ENCODE measurements at regions not wholly inside any gene's neighbourhood (a gene's known extent, or its start where the extent isn't known, plus 50 kb on each side); places are given as distances from the start of the nearest gene placed in this dataset.

DNA sequence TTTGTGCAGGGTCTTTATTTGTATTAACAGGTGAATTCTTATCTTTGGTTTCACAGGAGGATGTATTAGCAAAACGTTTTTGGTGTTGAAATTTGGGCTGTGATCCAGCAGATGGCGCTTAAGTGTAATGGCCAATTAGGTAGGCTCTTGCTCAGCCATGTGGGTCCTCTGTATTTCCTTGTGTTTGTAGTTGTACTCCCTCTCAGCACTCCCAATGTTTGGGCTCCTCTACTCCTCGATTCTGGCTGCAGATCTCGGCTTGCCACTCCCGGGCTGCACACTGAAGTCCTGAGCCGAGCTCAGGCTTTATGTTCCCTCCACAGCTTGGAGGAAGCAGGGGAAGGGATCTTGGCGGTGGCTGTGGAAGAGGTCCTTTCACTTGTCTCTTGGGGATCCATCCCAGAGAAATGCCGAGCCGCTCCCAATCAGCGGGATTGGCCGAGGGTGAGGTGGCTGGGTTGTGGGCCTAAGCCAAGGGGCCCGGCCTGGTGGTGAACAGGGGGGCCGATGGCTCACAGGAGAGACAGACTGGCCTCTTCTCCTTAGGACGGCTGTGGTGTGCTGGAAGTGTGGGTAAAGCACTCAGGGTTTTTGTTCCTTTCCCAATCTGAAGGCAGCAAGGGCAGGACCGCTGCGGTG, 133.7 kb downstream of the AEBP2 start:
- DNase-seq (ENCODE audit: low spot score) = no peak

DNA sequence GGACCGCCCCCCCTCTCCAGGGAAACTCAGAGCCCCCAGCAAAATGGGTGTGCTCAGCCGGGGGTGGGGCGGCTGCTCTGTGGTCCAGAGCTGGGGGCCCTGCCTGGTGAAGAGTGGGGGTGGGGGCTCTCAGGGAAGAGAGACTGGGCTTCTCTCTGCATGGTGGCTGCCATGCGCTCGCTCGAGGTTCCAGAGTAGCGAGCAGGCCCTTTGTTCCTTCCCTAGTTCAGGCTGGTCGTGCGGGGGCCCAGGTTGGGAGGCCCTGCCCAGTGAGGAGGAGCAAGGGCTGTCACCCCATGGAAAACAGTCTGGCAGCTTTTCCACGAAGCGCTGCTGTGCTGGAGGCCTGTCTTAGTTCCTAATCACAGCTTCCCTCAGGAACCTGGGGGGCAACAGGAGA, 134.6 kb downstream of the AEBP2 start:
- DNase-seq (ENCODE audit: low spot score) = no peak

DNA sequence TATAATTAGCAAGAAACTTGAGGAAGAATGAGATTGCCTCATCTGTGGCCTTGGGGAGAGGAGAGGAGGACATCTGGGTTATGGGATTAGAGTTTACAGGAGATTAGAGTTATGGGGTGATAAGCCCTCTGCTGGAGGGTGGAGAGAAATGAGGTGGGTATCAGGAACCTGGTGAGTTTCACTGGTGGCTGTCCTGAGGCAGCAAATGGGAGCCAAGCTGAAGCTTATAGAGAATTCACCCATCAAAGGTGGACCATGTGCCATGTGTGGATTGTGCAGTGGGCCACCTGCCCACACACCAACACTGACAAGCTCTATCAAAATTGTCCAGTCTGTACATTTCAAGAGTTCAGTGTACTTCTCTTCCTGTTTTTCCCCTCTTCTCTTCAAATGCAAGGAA, 135.3 kb downstream of the AEBP2 start:
- DNase-seq (ENCODE audit: low spot score) = no peak

DNA sequence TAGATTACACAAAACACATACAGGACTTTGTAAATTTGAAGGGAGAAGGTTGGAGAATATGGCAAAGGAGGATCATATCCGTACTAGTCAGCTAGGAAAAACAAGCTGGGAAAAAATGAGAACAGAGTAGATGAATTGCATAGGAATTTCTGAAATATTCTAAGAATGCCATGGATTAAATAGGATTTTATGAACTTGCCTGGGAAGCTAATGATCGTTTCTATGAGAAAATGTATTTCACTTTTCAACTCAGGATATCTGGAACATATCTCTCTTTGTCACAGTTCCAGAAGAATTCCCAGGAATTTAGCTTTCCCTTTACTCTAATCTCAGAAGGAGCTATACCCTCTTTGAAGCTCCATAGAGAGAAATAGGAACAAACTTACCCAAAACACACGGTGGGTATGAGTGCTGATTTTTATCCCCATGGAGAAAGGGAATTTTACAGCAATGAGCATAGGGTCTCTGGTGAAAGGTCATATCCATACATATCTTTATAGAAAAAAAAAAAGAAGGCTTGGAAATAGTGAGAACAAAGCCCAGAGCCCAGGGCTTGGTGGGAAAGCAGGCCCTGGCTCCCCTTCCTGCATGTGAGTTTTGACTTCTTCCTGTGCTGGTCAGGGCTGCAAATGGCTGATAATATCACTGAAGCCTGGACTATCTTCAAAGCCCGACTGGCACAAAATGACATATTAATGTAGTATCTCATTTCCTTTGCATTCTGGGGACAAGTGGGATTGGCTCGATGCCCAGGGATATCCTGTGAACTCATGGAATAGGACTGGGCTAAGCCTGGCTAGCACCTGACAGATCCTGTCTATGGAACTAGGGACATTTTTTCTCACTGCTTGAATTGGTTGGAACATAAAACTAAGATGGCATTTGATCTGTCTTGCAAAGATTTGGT, 136.3 kb downstream of the AEBP2 start:
- no peak for DNase-seq (ENCODE audit: low spot score)

DNA sequence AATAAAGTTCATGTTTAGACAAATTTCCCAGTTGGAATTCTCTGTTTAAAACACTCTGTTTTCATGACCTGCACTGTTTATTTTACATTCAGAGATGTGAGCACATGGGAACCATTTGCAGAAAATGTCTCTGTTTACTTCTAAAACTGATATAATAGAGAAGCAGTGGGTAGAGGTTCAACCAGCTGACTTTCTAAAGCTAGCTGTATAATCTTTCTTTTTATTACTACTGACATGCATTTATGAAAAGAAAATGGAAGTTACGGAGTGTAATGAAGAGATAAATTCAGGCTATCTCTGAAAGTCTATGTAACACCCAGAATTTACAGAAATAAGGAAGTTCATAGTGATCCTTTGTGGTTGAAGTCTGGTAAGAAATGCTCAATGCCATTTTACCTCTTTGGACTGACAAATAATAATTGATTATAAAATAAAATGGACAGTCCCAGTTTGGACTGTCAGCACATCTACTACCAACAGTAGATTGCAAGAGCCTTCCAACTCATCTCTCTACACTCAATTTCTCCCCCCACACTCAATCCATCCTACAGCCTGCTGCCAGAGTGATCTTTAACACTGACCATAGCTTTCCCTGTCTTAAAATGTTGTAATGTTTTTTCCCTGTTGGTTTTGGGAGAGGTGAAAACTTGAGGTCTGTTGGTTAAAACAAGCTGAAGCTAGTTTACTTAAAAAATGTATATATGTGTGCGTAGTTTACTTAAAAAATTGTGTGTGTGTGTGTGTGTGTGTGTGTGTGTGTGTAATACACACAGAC, 137.4 kb downstream of the AEBP2 start:
- DNase-seq (ENCODE audit: low spot score) = no peak

DNA sequence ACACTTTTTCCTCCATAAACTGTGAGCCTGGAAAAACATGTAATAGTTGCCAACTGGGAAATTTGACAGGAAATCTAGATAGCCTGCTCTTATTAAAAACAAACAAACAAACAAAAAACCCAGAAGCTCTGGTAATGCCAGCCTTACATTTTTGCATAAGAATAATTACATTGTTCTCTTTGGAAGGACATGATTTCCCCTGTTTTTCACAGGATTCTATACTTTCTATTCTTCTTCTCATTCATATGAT, 137.9 kb downstream of the AEBP2 start:
- no peak for DNase-seq (ENCODE audit: low spot score)

DNA sequence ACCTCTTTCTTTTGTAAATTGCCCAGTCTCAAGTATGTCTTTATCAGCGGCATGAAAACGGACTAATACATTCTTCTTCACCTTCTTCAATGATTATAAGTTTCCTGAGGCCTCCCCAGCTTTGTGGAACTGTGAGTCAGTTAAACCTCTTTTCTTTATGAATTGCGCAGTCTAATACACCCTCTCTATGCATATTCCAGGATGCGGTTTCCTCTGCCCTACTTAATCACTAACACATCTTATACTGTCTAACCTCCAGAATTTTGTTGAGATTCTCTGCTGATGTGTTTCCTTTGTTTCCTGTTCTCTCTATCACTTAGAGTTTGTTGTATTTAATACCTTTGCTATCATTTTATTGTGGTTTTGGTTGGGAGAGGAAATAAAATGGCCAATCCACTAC, 145.4 kb downstream of the AEBP2 start:
- DNase-seq (ENCODE audit: low spot score) = no peak

DNA sequence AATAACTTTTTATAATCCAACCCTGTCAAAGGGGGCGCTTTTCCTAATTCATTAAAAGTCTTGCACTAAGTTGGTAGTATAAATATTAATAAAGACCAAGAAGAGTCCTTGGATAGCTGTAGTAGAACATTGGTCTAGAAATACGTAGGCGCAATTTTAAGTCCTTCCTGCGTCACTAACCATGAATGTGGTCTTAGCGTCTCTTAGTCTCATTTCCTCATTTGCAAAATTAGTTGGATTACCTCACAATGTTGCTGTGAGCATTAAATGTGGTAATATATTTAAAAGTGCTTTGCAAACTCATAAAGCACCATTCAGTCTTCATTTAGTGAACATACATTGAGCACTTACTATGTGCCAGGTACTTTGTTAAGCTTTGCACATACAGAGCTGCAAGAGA, 149.7 kb downstream of the AEBP2 start:
- no peak for DNase-seq (ENCODE audit: low spot score)

DNA sequence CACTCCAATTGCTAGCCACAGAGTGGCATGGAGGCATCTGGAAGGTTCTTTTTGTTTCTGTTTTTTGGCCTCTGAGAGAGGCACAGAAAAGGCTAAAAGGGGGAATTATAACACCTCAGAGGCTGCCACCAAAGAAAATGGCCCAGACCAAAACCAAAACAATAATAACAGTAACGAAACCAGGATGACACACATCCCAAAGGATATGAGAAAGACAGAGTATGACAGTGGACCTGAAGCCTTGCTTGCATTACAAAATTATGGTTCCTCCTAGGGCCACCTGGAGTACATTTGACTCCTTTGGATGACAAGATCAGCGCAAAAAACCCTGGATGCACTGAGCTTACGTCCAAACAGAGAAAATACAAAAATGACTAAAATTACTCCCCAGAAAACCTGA, 152.7 kb downstream of the AEBP2 start:
- DNase-seq (ENCODE audit: low spot score) = no peak

DNA sequence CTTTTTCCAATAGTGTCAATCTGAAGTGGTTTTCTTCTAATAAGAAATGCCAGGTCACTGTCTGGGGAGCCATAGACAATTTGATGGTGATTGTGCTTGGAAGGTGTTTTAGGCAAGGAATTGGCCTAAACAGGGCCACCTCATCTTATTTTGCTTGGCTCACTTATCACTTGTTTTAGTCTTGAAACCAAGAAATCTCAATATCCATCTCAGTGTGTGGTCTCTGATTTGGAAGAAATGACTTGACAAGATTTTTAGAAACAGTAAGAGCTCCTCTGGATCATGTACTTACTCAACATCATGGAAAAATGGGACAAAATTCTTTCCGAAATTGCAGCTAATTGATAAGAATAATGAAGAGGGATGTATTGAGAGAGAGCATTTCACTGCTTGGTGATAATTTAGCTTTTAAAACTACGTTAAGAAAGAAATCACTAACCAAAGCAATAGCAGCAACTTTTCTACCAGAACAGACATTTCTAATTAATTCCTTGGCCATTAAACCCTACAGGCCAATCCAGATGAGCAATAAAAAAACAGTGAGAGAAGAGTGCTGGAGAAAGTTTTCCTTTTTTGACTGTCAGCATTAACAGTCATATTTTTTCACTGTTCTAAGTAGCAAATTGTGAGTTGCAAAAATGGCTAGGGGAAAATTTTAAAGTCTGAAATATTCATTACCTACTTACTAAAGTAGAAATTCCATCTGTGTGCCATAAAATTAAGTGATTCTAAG, 157.3 kb downstream of the AEBP2 start:
- DNase-seq (ENCODE audit: low spot score) = no peak

DNA sequence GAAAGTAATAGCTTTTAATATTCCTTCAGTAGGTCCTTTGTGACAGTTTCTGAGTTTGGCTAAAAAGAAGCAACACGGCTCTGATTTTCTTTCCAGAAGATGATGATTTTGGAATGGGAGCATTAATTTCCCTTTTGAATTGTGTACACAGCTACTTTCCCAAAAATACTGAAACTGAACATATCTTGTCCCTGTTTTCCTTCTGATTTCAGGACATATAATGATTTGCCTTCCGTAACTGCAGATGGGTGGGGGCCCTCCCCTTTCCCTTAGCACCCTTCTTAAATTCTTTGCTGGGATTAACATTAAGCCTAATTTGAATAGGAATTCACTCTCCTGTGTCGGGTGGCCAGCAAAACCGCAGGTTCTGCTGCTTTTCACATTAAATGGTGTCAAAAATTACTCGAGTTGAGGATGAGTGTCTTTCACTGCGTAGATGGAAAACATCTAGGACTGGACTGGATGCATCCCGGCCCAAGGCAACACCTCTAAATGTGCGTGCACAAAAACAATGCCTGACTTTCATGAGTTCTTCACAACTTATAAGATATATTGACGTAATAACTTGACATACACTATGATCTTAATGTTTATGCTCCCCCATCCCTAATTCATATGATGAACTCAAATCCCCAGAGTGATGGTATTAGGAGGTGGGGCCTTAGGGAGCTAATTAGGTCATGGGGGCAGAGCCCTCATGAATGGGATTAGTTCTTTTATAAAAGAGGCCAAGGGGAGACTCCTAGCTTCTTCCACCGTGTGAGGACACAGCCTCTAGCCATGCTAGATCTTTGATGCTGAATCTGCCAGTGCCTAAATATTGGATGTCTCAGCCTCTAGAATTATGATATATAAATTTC, 158.1 kb downstream of the AEBP2 start:
- no peak for DNase-seq (ENCODE audit: low spot score)

DNA sequence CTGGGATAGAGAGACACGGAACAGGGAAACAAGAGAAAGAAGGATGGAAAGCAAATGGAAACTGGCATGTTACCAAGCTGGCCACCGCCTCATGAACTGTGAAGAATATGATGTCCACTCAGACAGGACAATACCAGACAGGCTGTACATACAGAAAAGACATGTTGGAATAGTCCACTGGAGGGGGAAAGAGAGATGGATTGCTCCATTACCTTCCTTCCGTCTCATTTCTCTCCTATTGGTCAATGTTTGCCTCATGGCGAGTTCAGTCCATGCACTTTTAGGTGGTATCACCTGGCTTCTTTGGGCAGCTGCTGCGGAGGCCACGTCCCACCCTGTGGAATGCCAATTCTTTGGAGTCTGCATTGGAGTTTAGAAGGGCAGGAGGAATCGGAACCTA, 166.4 kb downstream of the AEBP2 start:
- DNase-seq (ENCODE audit: low spot score) = no peak

DNA sequence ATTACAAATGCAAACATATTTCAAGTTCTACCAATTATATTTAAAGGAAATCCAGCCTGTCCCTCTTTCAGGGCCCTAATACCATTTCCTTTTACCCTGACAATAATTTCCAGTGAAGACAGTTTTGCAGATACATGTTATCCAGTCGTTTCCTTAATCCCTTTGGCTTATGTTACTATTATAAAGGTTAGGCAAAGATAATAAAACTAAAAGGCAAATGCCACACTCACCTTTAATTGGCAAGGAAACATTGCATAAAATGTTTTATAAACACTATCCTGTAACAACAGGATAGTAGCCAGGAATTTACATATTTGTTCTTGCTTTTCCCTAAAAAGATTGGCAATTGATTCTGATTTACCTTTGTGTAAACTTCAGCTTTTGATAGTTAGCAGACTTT, 168.7 kb downstream of the AEBP2 start:
- DNase-seq (ENCODE audit: low spot score) = no peak

DNA sequence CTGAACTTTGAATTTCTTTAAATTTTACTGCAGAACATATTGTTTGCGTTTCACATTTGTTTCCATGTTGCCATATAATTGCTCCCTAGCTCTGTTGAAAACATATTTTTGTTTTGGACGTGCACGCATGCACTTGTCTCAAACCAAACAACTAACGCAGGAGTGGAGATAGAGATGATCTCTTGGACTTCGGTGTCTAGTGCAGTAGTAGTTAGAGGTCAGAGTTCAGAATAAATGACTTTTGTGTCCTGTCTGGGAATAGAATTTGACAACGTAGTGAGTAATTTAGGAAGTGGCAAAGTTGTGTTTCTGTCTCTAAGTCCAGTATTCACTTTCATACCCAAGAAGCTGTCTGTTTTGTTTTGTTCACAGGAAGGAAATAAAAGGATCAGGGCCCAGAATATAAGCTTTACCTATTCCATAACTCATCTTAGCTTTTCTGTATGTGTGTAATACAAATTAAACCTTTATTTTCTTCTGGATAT, 173.8 kb downstream of the AEBP2 start:
- DNase-seq (ENCODE audit: low spot score) = no peak

DNA sequence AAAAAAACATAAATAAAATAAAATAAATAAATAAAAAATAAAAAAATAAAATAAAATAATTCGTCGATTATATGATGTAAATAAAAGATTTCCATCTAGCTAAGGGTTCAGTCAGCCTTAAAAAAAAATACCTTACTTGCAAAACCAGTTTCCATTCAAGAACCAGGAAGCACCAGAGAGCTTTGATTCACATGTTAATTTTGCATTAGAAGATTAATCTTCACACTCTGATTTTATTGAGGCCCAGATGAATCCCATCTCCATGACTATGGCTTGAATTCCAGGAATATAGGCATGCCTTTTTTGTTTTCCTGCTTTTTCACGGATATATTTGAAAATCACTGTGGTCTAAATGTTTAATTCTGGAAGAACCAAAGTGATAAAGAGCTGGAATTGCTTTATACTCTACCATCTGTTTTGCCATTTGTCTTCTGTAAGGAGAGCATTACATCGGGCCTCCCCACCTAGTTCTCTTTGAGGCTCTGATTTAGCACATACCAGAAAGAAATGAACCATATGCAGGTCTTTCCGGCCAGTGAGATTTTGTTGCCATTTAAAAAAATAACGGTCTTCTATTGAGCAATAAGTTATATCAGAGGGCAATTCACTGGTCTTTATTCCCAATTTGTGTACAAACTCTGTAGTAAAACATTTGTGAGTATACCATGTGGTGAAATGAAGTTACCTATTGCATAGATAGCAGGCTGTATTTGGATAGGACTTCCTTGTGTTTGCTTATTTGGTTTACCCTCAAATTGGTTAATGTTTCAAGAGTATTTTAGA, 175.5 kb downstream of the AEBP2 start:
- no peak for DNase-seq (ENCODE audit: low spot score)

DNA sequence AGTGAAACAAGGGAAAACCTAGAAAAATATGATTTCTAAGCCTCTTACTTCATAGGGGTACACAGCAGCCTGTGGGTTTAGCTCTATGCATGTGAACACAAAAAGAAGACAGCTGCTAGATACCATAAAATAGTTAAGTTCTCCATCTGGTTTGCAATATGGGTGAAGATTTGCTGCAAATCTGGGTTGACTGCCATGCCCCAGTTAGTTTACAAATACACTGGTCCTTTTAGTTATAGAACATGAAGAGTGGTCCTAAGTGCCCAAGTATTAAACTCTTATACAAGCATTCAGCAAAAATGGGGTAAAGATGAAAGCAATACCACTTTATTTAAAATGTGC, 176.1 kb downstream of the AEBP2 start:
- no peak for DNase-seq (ENCODE audit: low spot score)

DNA sequence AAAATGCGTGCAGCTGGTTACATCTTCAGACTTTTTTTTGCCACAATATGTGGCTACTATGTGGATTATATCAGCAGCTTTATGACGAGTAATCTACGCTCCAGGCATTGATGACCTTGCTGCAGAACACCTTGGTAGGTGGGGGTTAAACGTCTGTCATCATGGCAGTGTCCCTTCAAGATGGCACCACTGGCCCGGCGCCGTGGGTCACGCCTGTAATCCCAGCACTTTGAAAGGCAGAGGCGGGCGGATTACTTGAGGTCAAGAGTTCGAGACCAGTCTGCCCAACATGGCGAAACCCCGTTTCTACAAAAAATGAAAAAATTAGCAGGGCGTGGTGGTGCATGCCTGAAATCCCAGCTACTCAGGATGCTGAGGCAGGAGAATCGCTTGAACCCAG, 177.5 kb downstream of the AEBP2 start:
- DNase-seq (ENCODE audit: low spot score) = no peak

DNA sequence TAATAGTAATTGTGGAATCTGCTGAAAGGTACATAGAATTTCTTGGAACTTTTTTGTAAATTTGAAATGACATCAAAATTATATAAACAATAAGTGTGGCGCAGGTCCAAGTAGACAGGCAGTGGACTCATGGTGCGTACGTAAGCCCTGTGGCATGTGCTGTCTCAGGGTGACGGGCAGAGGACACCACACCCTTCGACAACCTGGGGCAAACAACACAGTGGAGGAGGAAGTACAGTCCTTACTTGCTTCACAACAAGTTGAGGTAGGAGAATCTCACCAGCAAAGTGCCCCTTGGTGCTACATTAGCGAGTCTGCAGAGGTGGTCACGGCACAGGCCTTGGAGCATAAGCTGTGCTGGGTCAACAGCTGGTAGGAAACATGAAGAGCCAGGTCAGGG, 180.9 kb downstream of the AEBP2 start:
- DNase-seq (ENCODE audit: low spot score) = no peak

DNA sequence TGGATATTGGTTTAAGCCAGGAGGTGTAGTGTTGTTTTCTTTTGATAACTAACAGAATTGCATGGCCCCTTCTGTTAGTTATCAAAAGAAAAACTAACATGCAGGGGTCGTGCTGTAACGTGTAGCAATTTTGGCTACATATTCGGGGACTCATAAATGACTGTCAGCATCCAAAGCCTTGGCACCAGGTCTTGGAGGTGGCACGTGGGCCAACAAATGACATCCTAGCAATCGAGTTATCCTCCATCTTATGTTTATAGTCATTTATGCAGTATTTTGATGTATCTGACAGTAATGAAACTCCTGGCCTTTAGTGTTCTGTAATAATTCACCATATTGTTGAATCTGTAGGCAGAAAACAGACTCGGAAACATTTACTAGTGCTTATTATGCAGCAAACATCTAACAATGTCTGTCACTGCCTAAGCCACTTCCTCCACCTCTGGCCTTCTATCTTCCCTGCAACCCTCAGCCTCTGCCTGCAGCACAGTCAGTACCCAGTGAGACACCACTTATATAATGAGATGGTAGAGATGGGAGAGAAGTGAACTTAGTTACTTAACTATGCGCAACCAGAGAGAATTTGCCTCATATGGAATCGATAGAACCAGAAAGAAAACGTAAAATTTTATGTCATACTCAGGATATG, 184.6 kb downstream of the AEBP2 start:
- no peak for DNase-seq (ENCODE audit: low spot score)

DNA sequence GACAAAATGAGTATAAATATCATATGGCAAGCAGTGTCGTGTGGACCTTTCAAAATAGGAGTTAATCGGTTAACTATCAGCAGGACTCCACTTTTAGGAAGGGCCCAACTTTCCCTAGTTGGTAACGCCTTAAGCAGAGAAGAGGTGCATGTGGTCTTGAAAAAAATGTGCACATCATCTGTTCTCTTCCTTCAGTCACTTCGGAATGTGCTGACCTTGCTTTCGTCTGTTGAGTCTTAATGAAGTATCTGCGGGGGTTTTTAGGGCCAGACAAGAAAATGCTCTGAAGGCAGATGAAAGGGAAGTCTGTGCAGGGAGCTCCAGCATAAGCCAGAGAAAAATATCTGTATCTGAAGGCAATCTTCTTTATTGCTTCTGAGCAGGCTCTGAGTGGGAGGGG, 185.2 kb downstream of the AEBP2 start:
- no peak for DNase-seq (ENCODE audit: low spot score)
